Neural progenitor cell (in vitro differentiated cells): ENCODE measurements at regions not wholly inside any gene's neighbourhood (a gene's known extent, or its start where the extent isn't known, plus 50 kb on each side); places are given as distances from the start of the nearest gene placed in this dataset.

Experiments
- DNase-seq: peaks from one replicate; pipeline ENCODE4 v3.0.0-alpha.2; 2016; ENCODE audit warnings: low spot score
- H2AFZ ChIP-seq: fragments of 200-600 bp; sonication (generic); replicated peaks from 2 replicates; pipeline ENCODE4 v1.6.1; 2016; ENCODE audit warnings: antibody characterized with exemption
- H3F3A ChIP-seq: fragments of 200-600 bp; sonication (generic); 2 replicates; pipeline ENCODE4 v1.6.1; 2016; ENCODE audit warnings: antibody characterized with exemption, low read depth
- H3K27ac ChIP-seq: fragments of 200-600 bp; sonication (generic); 2 replicates; pipeline ENCODE4 v1.5.1; 2016; ENCODE audit warnings: mild to moderate bottlenecking
- H3K27me3 ChIP-seq: fragments of 200-600 bp; sonication (generic); 2 replicates; pipeline ENCODE4 v1.6.1; 2016; ENCODE audit warnings: mild to moderate bottlenecking, moderate library complexity
- H3K36me3 ChIP-seq: fragments of 200-600 bp; sonication (generic); 2 replicates; pipeline ENCODE4 v1.5.1; 2016
- H3K4me1 ChIP-seq: fragments of 200-600 bp; sonication (generic); 2 replicates; pipeline ENCODE4 v1.6.1; 2016; ENCODE audit warnings: mixed run types
- H3K4me2 ChIP-seq: fragments of 200-600 bp; sonication (generic); 2 replicates; pipeline ENCODE4 v1.6.1; 2016
- H3K4me3 ChIP-seq: fragments of 200-600 bp; sonication (generic); 2 replicates; pipeline ENCODE4 v1.5.1; 2016
- H3K79me2 ChIP-seq: fragments of 200-600 bp; sonication (generic); 2 replicates; pipeline ENCODE4 v1.6.1; 2016; ENCODE audit warnings: low read depth
- H3K9ac ChIP-seq: fragments of 200-600 bp; sonication (generic); 2 replicates; pipeline ENCODE4 v1.6.1; 2016
- H3K9me3 ChIP-seq: fragments of 200-600 bp; sonication (generic); 2 replicates; pipeline ENCODE4 v1.5.1; 2016; ENCODE audit warnings: low read depth
- H4K20me1 ChIP-seq: fragments of 200-600 bp; sonication (generic); 2 replicates; pipeline ENCODE4 v1.6.1; 2016; ENCODE audit warnings: low read depth
- H3K27ac Mint-ChIP-seq: 3 replicates; pipeline ENCODE4 v1.8.0; 2021; ENCODE audit warnings: mixed read lengths
- H3K27me3 Mint-ChIP-seq: 2 replicates; pipeline ENCODE4 v1.8.0; 2022; ENCODE audit warnings: low read depth, mild to moderate bottlenecking, inconsistent platforms, moderate library complexity, mixed read lengths; ENCODE audit not compliant: insufficient read depth
- H3K36me3 Mint-ChIP-seq: 3 replicates; pipeline ENCODE4 v1.8.0; 2021; ENCODE audit warnings: mixed read lengths
- H3K4me1 Mint-ChIP-seq: 3 replicates; pipeline ENCODE4 v1.8.0; 2021; ENCODE audit warnings: mixed read lengths
- H3K4me3 Mint-ChIP-seq: 3 replicates; pipeline ENCODE4 v1.8.0; 2021; ENCODE audit warnings: mild to moderate bottlenecking, moderate library complexity, mixed read lengths
- H3K9me3 Mint-ChIP-seq: 3 replicates; pipeline ENCODE4 v1.8.0; 2020; ENCODE audit warnings: mixed read lengths
- EZH2 ChIP-seq: fragments of 200-600 bp; sonication (generic); IDR thresholded peaks from 2 replicates; pipeline ENCODE4 v1.6.1; 2017; ENCODE audit warnings: antibody characterized with exemption, mild to moderate bottlenecking, moderate library complexity
- EZH2phosphoT487 ChIP-seq: fragments of 200-600 bp; sonication (generic); IDR thresholded peaks from 2 replicates; pipeline ENCODE4 v1.6.1; 2017; ENCODE audit warnings: antibody characterized with exemption
- TF ChIP-seq, protein P1 (sequence below): fragments of 200-600 bp; sonication (generic); IDR thresholded peaks from 2 replicates; pipeline ENCODE4 v1.5.1; 2017; ENCODE audit warnings: antibody characterized with exemption, mild to moderate bottlenecking

DNA sequence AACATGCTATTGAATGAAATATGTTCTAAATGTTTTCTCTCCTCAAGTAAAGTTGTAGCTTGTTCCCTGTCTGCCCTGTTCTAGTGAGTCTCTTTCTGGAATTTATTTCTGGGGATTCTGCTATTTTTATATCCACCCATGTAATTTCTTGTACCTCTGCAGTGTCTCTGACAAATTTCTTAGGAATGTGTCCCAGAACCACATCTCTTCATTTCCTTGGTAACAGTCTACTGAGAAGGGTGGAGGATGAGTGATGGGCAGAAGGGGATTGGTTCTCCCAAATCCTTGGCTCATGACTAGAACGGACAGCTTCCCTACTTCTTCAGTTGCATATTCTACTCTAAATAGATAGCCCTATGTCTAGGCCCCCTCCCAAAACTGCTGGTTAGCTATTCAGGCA is 490.6 kb upstream of the LINC00305 start:
- H3K9ac ChIP-seq = no peak overlapping the region
- no peaks in the 10 kb centered on the region for H3K4me1 Mint-ChIP-seq
- H3K9me3 Mint-ChIP-seq = no peaks in the 10 kb centered on the region
- TF ChIP-seq EZH2phosphoT487 = no peak
- no peak for TF ChIP-seq EZH2
- TF ChIP-seq, protein P1, sequence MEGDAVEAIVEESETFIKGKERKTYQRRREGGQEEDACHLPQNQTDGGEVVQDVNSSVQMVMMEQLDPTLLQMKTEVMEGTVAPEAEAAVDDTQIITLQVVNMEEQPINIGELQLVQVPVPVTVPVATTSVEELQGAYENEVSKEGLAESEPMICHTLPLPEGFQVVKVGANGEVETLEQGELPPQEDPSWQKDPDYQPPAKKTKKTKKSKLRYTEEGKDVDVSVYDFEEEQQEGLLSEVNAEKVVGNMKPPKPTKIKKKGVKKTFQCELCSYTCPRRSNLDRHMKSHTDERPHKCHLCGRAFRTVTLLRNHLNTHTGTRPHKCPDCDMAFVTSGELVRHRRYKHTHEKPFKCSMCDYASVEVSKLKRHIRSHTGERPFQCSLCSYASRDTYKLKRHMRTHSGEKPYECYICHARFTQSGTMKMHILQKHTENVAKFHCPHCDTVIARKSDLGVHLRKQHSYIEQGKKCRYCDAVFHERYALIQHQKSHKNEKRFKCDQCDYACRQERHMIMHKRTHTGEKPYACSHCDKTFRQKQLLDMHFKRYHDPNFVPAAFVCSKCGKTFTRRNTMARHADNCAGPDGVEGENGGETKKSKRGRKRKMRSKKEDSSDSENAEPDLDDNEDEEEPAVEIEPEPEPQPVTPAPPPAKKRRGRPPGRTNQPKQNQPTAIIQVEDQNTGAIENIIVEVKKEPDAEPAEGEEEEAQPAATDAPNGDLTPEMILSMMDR = no peak
- no peak overlapping the region for H3K4me2 ChIP-seq
- H3K79me2 ChIP-seq = no peaks in the 10 kb centered on the region
- H4K20me1 ChIP-seq = no peaks in the 10 kb centered on the region
- no peak overlapping the region for H3K27ac ChIP-seq
- H3K36me3 ChIP-seq = no peaks in the 10 kb centered on the region
- no peaks in the 10 kb centered on the region for H3K4me1 ChIP-seq
- no peak overlapping the region for H2AFZ ChIP-seq
- no peaks in the 10 kb centered on the region for H3K36me3 Mint-ChIP-seq
- H3K9me3 ChIP-seq = no peaks in the 10 kb centered on the region
- H3K27me3 ChIP-seq = no peaks in the 10 kb centered on the region
- no peak overlapping the region for H3K27ac Mint-ChIP-seq
- no peak overlapping the region for H3K4me3 ChIP-seq
- no peak for DNase-seq
- no peak overlapping the region for H3K4me3 Mint-ChIP-seq
- no peaks in the 10 kb centered on the region for H3F3A ChIP-seq
- H3K27me3 Mint-ChIP-seq = no peaks in the 10 kb centered on the region

DNA sequence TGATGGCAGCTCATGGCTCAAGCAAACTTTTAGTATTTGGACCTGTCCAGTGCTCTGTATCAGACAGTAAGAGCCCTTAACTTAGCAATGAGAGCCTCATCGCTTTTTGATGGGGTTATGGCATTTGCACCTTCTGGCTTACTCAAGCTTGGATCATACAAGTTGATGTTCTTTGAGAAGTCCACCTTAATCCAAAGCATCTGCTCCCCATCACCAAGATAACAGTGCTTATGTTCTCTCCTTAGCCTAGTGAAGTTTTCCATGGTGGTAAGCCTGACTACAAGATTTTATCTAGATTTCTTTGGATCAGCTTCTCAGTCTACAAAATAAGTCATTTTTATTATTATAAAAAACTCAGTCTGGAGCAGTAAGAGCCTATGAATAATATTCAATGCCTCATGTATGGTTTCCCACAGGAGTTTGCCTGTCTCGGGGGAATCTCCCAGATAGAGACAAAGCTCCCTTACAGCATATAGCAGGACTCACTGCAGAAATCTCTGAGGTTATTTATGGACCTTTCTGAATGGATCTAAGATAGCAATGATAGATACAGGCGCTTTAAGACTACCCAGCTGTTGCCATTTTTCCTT is 472.2 kb upstream of the LINC00305 start:
- TF ChIP-seq, protein P1 = no peak
- TF ChIP-seq EZH2phosphoT487 (no peak), EZH2 (no peak)
- H3F3A ChIP-seq = no peaks in the 10 kb centered on the region
- Mint-ChIP-seq H3K4me3 (no peak overlapping the region), H3K36me3 (no peaks in the 10 kb centered on the region), H3K4me1 (no peaks in the 10 kb centered on the region), H3K27me3 (no peaks in the 10 kb centered on the region), H3K9me3 (no peaks in the 10 kb centered on the region), H3K27ac (no peak overlapping the region)
- no peaks in the 10 kb centered on the region for H3K36me3 ChIP-seq
- H3K4me2 ChIP-seq = no peak overlapping the region
- H3K27ac ChIP-seq = no peak overlapping the region
- H3K9ac ChIP-seq = no peak overlapping the region
- H3K27me3 ChIP-seq = no peaks in the 10 kb centered on the region
- H3K4me1 ChIP-seq = no peaks in the 10 kb centered on the region
- H3K79me2 ChIP-seq = no peaks in the 10 kb centered on the region
- no peak overlapping the region for H2AFZ ChIP-seq
- no peaks in the 10 kb centered on the region for H3K9me3 ChIP-seq
- no peaks in the 10 kb centered on the region for H4K20me1 ChIP-seq
- DNase-seq = no peak
- no peak overlapping the region for H3K4me3 ChIP-seq

DNA sequence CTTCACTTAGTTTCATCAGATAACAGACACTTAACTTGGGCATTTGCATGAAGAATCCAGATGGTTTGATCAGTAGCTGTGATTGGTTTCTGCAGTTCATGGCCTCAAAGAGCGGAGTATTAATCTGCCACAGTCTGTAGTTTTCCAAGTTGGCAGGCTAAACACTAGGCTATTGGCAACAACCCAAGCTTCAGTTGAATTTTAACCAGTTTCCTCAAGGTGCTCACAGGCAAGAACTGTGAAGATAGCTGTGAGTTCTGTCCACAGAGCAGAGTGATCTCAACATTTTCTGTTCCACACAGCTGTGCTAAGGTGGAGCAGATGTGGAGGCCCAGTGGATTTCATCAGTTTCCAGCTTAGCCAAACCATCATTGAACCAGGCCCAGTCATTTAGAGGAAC is 469.5 kb upstream of the LINC00305 start:
- Histone ChIP-seq H3K4me3 (no peak overlapping the region), H3K9ac (no peak overlapping the region), H3K4me1 (no peaks in the 10 kb centered on the region), H3K79me2 (no peaks in the 10 kb centered on the region), H3K27me3 (no peaks in the 10 kb centered on the region), H4K20me1 (no peaks in the 10 kb centered on the region), H3F3A (no peaks in the 10 kb centered on the region), H3K9me3 (no peaks in the 10 kb centered on the region), H3K27ac (no peak overlapping the region), H3K4me2 (no peak overlapping the region), H3K36me3 (no peaks in the 10 kb centered on the region), H2AFZ (peak overlapping the region; percentile 7)
- no peaks in the 10 kb centered on the region for H3K4me1 Mint-ChIP-seq
- no peak for TF ChIP-seq EZH2
- TF ChIP-seq EZH2phosphoT487 = no peak
- TF ChIP-seq, protein P1 = no peak
- H3K4me3 Mint-ChIP-seq = no peak overlapping the region
- DNase-seq = no peak
- H3K27me3 Mint-ChIP-seq = no peaks in the 10 kb centered on the region
- H3K36me3 Mint-ChIP-seq = no peaks in the 10 kb centered on the region
- no peak overlapping the region for H3K27ac Mint-ChIP-seq
- H3K9me3 Mint-ChIP-seq = no peaks in the 10 kb centered on the region
